RWPE1 (cell line): ENCODE measurements at regions not wholly inside any gene's neighbourhood (a gene's known extent, or its start where the extent isn't known, plus 50 kb on each side); places are given as distances from the start of the nearest gene placed in this dataset.

Experiments
- CTCF ChIA-PET: fragments of 350-600 bp; sonication (Branson Sonifier 250); formaldehyde crosslinking; extraction: SDS; loops from one replicate; lab custom pipeline; 2021; lab: Yijun Ruan, JAX
- POLR2A ChIA-PET: fragments of 400-600 bp; formaldehyde crosslinking; extraction: SDS; loops from one replicate; lab custom pipeline; 2020; ENCODE audit warnings: antibody characterized with exemption; ENCODE audit not compliant: low non-redundant PET; lab: Yijun Ruan, JAX
- DNase-seq: peaks from one replicate; pipeline ENCODE4 v3.0.0; 2012; ENCODE audit warnings: low spot score
- H3K27ac ChIP-seq: fragments of 450-650 bp; 2 replicates; pipeline ENCODE4 v1.5.1; 2017
- CTCF ChIP-seq: fragments of 450-650 bp; conservative IDR thresholded peaks from 2 replicates; pipeline ENCODE4 v1.5.1; 2017; ENCODE audit warnings: low read depth, mild to moderate bottlenecking

GRCh38 chr11:127993281-127993680 lies 594.1 kb downstream of the ETS1 start:
- no peak for DNase-seq
- TF ChIP-seq CTCF = no peak
- H3K27ac ChIP-seq = no peak overlapping the region
- CTCF ChIA-PET = interaction anchor here (0.5 to 0.6 kb wide), 2 partner anchors 149 to 170 kb away, joined by 3 to 4 read pairs; no protein-coding TSS in a partner anchor
- POLR2A ChIA-PET = no interaction called here

DNA sequence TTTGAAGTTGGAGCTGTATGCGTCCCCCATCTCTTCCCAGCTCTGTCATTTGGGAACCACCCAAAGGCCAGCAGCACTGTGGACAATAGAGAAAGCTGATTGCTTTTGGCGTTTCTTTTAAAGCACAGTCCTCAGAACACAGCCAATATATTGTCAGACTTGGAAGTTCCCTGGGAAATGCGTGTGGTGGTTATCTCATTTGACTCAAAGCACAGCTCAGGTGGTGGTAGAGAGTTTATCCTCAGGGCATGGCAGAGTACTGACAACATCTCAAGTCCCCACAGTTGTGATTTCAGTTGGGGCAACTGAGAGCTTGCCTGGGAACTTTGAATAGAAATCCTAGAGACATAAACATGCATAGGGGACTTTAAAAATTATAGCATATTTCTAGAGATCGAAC lies 601.3 kb downstream of the ETS1 start:
- CTCF ChIA-PET = interaction anchor here (0.6 kb wide), 1 partner anchor 110 kb away, joined by 3 read pairs; no protein-coding TSS in a partner anchor
- DNase-seq = no peak
- POLR2A ChIA-PET = no interaction called here
- no peak for TF ChIP-seq CTCF
- no peak overlapping the region for H3K27ac ChIP-seq

GRCh38 chr11:127972816-127973215 lies 614.5 kb downstream of the ETS1 start:
- TF ChIP-seq CTCF = no peak
- CTCF ChIA-PET = no interaction called here
- no peak overlapping the region for H3K27ac ChIP-seq
- no peak for DNase-seq
- POLR2A ChIA-PET = no interaction called here

GRCh38 chr11:127971448-127971847 lies 615.9 kb downstream of the ETS1 start:
- no peak for TF ChIP-seq CTCF
- CTCF ChIA-PET = no interaction called here
- POLR2A ChIA-PET = no interaction called here
- no peak overlapping the region for H3K27ac ChIP-seq
- no peak for DNase-seq

- CTCF ChIA-PET = interaction anchor here (0.6 kb wide), 1 partner anchor 191 kb away, joined by 4 read pairs; no protein-coding TSS in a partner anchor
- DNase-seq = no peak
- TF ChIP-seq CTCF = no peak
- POLR2A ChIA-PET = no interaction called here
- no peak overlapping the region for H3K27ac ChIP-seq
Measured at GRCh38 chr11:127966821-127967220, 620.5 kb downstream of the ETS1 start.

GRCh38 chr11:127965939-127966668 lies 621.3 kb downstream of the ETS1 start:
- POLR2A ChIA-PET = no interaction called here
- no peak for TF ChIP-seq CTCF
- CTCF ChIA-PET = no interaction called here
- no peak for DNase-seq
- H3K27ac ChIP-seq = no peak overlapping the region
